ENCODE measurements at regions not wholly inside any gene's neighbourhood (a gene's known extent, or its start where the extent isn't known, plus 50 kb on each side); places are given as distances from the start of the nearest gene placed in this dataset.

DNA sequence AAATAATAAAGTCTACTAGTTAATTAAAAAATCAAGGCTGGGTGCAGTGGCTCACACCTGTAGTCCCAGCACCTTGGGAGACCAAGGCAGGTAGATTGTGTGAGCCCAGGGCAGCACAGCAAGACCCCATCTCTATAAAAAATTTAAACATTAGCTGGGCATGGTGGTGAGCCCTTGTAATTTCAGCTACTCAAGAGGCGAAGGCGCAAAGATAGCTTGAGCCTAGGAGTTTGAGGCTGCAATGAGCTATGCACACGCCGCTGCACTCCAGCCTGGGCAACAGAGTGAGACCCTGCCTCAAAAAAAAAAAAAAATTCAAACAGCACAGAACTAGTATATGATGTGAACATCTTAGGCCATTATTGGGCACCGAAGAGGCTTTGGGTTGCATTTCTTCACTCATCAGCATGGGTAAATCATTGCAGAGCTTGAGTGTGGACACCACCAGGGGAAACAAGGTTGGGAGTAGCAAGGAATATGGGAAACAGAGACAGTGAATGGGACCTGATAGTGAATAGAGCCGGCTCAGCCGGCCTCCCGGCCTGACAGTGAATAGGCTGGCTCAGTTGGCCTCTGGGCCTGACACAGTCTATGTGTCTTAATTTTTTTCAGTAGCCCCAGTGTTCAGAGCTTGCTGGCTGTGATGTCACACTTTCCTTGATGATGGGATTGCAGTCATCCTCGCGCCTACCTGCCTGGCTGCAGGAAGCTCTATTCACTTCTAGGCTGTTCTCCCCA lies 89.1 kb upstream of the ERRFI1 start:
- Mint-ChIP-seq H3K36me3 (no peaks in the 10 kb centered on the region), H3K27ac (no peak overlapping the region), H3K27me3 (peaks cover 43% of the 10 kb centered on the region), H3K4me3 (no peak overlapping the region), H3K4me1 (no peaks in the 10 kb centered on the region), H3K9me3 (no peaks in the 10 kb centered on the region)
- no peak for ATAC-seq

DNA sequence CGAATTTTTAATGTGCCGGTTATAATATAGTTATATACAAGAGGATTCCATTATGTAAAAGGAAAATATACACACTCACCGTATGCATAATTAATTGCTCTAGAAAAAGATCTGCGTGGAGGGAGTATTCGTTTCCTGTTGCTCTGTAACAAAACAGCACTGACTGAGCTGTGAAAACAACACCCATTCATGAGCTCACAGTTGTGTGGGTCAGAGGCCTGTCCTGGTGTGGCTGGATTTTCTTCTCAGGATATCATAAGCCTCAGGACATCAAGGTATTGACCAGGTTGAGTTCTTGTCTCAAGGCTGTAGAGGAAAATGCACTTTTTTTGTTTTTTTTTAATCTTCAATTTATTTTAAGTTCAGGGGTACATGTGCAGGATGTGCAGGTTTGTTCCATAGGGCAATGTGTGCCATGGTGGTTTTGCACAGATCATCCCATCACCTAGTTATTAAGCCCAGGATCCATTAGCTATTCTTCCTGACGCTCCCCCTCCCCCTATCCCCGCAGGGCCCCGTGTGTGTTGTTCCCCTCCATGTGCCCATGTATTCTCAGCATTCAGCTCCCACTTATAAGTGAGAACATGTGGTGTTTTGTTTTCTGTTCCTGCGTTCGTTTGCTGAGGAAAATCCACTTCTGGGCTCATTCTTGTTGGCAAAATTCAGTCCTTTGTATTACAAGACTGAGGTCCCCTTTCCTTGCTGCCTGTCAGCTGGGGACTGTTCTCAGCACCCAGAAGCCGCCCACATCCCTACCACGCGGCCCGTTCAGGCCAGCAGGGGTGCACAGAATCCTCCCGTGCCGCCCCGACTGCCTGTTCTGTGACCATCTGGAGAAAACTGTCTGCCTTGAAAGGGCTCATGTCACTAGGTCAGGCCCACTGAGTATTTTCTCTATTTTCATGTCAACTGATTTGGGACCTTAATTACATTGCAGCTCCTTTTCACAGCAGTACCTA lies 87.4 kb upstream of the ERRFI1 start:
- ATAC-seq = no peak
- Mint-ChIP-seq H3K27ac (no peak overlapping the region), H3K4me1 (no peaks in the 10 kb centered on the region), H3K27me3 (peaks cover 37% of the 10 kb centered on the region), H3K4me3 (no peak overlapping the region), H3K36me3 (no peaks in the 10 kb centered on the region), H3K9me3 (no peaks in the 10 kb centered on the region)

DNA sequence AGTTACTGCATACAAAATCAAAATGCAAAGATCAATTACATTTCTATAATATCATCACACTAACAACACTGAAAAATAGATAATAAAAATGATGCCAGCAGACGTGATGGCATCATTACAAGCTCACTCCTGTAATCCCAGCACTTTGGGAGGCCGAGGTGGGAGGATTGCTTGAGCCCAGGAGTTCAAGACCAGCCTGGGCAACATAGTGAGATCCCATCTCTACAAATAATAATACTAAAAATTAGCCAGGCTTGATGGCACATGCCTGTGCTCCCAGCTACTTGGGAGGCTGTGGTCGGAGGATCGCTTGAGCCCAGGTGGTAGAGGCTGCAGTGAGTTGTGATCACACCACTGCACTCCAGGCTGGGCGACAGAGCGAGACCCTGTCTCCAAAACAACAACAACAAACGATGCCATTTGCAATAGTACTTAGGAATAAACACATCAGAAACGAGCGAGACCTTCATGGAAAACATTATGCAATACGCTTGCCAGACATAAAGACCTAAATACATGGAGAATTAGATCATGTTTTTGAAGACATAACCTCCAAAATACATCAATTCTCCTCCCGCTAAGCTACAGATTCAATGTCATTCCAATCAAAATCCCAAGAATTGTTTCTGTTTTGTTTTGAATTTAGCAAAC lies 86.6 kb upstream of the ERRFI1 start:
- Mint-ChIP-seq H3K27me3 (peaks cover 29% of the 10 kb centered on the region), H3K27ac (no peak overlapping the region), H3K4me1 (no peaks in the 10 kb centered on the region), H3K9me3 (no peaks in the 10 kb centered on the region), H3K4me3 (no peak overlapping the region), H3K36me3 (no peaks in the 10 kb centered on the region)
- no peak for ATAC-seq

DNA sequence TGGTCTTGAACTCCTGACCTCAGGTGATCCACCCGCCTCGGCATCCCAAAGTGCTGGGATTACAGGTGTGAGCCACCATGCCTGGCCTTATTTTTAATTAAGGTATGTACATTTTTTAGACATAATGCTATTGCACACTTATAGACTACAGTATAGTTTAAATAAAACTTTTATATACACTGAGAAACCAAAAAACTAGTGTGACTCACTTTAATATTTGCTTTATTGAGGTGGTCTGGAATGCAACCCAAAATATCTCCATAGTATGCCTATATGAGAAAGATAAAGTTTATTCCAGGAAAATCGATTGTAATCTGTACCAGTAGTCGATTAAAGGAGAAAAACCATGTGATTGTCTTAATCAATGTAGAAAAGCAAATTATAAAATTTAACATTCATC lies 85.5 kb upstream of the ERRFI1 start:
- H3K27ac Mint-ChIP-seq = no peak overlapping the region
- no peaks in the 10 kb centered on the region for H3K36me3 Mint-ChIP-seq
- no peak for ATAC-seq
- H3K4me3 Mint-ChIP-seq = no peak overlapping the region
- peaks cover 29% of the 10 kb centered on the region for H3K27me3 Mint-ChIP-seq
- H3K9me3 Mint-ChIP-seq = no peaks in the 10 kb centered on the region
- H3K4me1 Mint-ChIP-seq = no peaks in the 10 kb centered on the region

DNA sequence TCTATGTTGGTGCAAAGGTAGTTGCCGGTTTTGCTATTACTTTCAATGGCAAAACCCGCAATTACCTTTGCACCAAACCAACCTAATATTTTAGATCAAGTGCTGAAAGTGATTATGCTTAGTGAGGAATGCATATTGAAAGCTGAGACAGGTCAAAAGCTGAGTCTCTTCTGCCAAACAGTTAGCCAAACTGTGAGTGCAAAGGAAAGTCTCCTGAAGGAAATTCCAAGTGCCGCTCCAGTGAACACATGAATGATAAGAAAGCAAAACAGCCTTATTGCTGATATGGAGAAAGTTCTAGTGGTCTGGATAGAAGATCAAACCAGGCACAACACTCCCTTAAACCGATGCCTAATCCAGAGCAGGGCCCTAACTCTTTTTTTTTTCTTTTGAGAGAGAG lies 83.1 kb upstream of the ERRFI1 start:
- H3K27ac Mint-ChIP-seq = no peak overlapping the region
- H3K4me1 Mint-ChIP-seq = peaks cover 10% of the 10 kb centered on the region
- H3K9me3 Mint-ChIP-seq = no peaks in the 10 kb centered on the region

DNA sequence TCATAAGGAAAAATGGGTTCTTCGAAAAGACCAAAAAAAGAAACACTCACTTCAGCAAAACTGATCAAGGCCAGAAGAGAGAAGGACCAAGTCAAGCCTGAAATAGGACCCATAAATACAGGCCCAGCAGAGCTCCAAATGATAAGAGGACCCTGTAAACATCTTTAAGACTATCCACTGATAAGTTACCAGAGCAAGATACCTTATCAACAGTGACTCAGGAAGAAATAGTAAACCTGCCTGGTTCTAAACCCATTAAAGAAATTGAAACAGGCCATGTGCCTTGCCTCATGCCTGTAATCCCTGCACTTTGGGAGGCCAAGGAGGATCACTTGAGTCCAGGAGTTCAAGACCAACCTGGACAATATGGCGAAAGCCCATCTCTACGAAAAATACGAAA lies 81.8 kb upstream of the ERRFI1 start:
- Mint-ChIP-seq H3K36me3 (no peaks in the 10 kb centered on the region), H3K9me3 (no peaks in the 10 kb centered on the region), H3K27ac (no peak overlapping the region), H3K4me3 (no peak overlapping the region), H3K4me1 (peaks cover 13% of the 10 kb centered on the region), H3K27me3 (peaks cover 16% of the 10 kb centered on the region)
- ATAC-seq = no peak

More for the DNA sequence above, 83.1 kb upstream of the ERRFI1 start:
- no peaks in the 10 kb centered on the region for H3K36me3 Mint-ChIP-seq
- no peak for ATAC-seq
- H3K4me3 Mint-ChIP-seq = no peak overlapping the region
- peaks cover 25% of the 10 kb centered on the region for H3K27me3 Mint-ChIP-seq

DNA sequence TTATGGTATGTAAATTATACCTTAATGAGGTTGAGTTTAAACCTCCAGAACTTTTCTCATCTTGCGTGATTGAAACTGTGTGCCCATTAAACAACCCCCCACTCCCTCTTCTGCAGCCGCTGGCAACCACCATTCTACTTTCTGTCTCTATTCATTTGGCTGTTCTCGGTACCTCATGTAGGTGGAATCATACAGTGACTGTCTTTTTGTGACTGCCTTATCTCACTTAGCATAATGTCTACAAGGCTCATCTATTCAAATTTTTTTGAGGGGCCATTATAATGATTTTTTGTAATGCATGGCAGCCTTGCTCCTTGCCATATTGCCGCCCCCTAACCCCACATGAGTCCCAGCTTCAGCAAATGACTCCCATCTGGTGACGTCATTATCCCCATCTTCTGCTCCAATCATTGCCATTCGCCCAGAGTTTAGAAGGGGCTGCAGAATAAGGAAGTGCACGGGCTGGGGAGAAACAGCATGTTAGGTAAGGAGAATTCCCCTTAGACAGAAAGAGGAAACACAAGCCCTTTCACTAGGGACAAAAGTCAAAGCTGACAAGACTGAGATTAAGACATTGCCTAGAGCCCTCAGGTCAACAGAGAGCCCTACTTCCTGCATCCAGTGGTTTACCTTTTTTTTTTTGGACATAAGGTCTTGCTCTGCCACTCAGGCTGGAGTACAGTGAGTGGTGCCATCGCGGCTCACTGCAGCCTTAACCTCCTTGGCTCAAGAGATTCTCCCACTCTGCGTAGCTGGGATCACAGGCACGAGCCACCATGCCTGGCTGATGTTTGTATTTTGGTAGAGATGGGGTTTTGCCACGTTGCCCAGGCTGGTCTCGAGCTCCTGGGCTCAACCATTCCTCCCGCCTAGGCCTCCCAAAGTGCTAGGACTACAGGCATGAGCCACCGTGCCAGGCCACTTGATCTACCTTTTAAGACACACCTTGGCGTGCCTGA lies 78.4 kb upstream of the ERRFI1 start:
- peak; percentile 90 for ATAC-seq
- Mint-ChIP-seq H3K36me3 (no peaks in the 10 kb centered on the region), H3K9me3 (no peaks in the 10 kb centered on the region), H3K27ac (peak overlapping the region; percentile 31), H3K4me1 (peaks cover 13% of the 10 kb centered on the region), H3K4me3 (peak overlapping the region; percentile 5), H3K27me3 (no peaks in the 10 kb centered on the region)

DNA sequence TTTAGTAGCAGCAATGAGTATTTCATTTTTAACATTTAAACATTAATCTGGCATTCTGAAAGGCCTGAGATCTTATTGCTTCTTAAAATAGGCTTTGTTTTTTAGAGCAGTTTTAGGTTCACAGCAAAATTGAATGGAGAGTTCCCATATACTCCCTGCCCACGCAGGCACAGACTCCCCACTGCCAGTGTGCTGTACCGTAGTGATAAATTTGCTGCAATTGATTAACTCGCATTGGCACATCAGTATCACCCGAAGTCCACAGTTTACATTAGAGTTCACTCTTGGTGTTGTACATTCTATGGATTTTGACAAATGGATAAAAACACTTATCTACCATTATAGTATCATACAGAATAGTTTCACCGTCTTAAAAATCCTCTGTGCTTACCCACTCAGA lies 71.8 kb upstream of the ERRFI1 start:
- Mint-ChIP-seq H3K27ac (no peak overlapping the region), H3K27me3 (peaks cover 10% of the 10 kb centered on the region)

DNA sequence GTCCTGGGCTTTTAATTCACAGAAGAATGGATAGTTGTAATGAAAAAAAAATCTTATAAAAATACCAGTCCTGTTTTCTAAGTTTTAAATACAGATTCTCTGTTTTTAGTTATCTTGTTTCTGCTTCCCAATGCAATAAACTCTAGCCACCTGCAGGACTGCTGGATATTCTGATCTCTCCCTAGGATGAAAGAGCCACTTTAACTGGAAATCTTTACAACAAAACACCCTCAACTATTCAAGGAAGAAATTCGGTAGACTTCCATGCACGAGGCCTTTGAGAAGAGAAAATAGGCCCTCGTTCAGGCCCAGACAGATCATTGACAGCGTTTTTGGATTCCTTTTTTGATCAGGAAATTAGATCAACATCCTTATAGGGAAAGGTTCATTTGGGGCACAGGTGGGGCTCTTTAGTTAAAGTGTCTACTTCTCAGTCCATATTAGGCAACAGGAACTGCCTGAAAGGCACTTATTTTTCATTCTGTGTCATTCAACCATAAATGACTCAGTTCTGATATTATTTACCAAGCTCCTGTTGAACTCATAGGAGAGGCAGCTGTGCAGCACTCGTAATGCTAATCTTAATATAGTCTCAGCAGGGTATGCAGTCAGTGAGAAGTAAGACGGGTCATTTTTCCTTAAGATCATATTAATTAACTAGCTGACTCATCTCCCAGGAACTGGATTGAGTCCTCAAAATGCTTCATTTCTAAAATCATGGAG lies 71.1 kb upstream of the ERRFI1 start:
- Mint-ChIP-seq H3K36me3 (no peaks in the 10 kb centered on the region), H3K4me3 (no peak overlapping the region), H3K4me1 (peaks cover 11% of the 10 kb centered on the region), H3K27ac (no peak overlapping the region), H3K27me3 (peaks cover 10% of the 10 kb centered on the region), H3K9me3 (no peaks in the 10 kb centered on the region)
- ATAC-seq = peak; percentile 84

More for the DNA sequence above, 71.8 kb upstream of the ERRFI1 start:
- Mint-ChIP-seq H3K4me3 (no peak overlapping the region), H3K4me1 (peaks cover 11% of the 10 kb centered on the region), H3K36me3 (no peaks in the 10 kb centered on the region), H3K9me3 (no peaks in the 10 kb centered on the region)
- ATAC-seq = no peak

DNA sequence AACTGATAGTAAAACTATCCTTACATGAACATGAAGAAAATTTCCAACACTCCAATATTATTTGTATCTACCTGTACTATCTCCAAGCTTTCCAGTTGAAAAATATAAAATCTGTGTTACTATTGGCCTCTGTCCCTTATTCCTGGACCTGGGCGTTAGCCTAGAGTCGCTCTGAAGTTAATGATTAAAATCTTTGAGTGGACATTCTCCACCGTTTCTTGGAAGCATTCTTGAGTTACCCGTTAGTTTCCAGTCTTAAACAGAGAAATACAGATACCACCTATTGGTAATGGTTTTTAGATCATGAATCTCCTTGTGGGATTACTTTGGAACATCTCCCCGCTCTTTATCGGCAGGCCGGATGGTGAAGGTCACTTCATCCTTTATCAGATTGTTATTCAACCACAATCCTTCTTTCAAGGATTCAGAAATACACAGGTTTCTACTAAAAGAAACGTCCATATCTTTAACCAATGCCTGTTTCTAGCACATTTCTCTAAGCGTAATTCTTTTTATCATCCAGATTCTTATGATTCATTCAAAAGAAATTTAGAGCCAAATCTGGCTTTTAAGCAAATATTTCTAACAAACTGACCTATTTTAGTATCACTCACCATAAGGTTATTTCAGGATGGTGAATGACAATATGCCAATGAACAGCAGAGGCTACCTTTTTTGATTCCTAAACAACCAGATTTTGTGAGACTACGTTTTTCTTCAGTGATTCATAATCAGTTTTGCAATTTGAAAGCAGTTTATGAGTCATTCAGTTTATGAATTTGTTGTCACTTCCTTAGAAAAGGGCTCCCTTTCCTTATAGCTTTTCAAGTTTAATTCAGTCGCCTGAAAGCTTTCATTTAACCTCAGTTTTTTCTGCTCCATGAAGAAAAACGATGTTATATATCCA lies 70.2 kb upstream of the ERRFI1 start:
- no peak overlapping the region for H3K4me3 Mint-ChIP-seq
- no peak for ATAC-seq
- peaks cover 13% of the 10 kb centered on the region for H3K27me3 Mint-ChIP-seq
- no peaks in the 10 kb centered on the region for H3K9me3 Mint-ChIP-seq
- H3K4me1 Mint-ChIP-seq = peaks cover 11% of the 10 kb centered on the region
- H3K27ac Mint-ChIP-seq = no peak overlapping the region
- no peaks in the 10 kb centered on the region for H3K36me3 Mint-ChIP-seq

DNA sequence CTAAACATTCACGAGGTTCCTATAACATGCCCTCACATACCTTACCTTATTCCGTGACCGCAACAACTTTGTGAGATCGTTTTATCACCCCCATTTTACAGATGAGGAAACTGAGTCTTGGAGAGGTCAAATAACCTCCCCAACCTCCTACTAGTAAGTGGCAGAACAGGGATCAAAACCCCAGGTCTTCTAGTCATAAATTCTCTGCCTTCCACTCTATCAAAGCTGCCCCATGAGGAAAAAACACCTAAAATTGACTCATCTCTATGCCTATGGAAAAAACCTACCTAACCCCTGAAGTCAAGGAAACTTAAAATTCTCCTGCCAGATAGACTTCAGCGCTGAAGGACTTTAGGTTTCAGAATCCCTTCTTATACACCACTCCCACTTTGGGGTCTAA lies 69.5 kb upstream of the ERRFI1 start:
- H3K4me3 Mint-ChIP-seq = no peak overlapping the region
- no peaks in the 10 kb centered on the region for H3K36me3 Mint-ChIP-seq
- no peak for ATAC-seq
- peaks cover 21% of the 10 kb centered on the region for H3K27me3 Mint-ChIP-seq
- H3K9me3 Mint-ChIP-seq = no peaks in the 10 kb centered on the region
- peaks cover 11% of the 10 kb centered on the region for H3K4me1 Mint-ChIP-seq
- no peak overlapping the region for H3K27ac Mint-ChIP-seq

DNA sequence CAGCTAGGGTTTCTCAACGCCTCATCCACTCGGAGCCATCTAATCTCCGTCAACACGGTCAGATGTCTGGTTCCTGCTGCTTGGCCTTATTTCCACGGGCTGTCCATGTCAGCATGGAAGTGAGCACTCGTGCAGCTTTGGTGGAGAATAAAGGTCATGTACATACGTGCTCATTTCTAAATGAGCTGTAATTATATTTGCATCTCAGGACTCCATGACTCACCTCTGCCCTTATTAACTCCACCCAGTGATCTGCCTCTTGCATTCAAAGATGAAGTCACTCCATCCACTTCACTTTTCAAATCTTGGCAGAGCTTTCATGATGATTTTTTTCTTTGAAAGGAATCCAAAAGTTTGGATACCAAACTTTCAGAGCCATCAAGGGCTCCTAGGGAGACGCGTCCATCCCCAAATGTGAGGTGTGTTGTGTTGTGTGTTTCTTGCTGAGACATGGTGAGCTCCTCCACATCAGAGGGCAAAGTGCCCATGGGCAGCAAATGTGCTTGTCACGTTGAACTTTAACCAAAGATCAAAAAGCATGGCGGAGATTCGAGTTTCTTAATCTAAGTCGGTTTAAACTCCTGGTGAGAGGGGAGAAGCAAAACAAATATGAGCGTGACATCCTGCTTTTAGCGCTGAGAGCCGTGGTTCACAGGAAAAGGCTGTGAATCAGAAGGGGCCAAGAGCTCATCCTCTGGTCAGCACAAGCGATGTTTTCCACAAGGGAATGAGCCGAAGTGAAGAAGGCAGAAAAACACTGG lies 68.6 kb upstream of the ERRFI1 start:
- ATAC-seq = no peak
- Mint-ChIP-seq H3K4me3 (no peak overlapping the region), H3K27ac (no peak overlapping the region), H3K36me3 (no peaks in the 10 kb centered on the region), H3K9me3 (no peaks in the 10 kb centered on the region), H3K4me1 (peaks cover 11% of the 10 kb centered on the region), H3K27me3 (peaks cover 26% of the 10 kb centered on the region)

All from stimulated activated memory B cell treated with anti-CD40 and anti-IgM and Interleukin-4, amounts not matched to agents 10 μg/mL and 1 μg/mL and 100 μg/mL, for 72 hours (primary cell).